NT2/D1 (cell line): ENCODE measurements at regions not wholly inside any gene's neighbourhood (a gene's known extent, or its start where the extent isn't known, plus 50 kb on each side); places are given as distances from the start of the nearest gene placed in this dataset.

Experiments
- DNase-seq: peaks from one replicate; pipeline ENCODE4 v3.0.0-alpha.2; 2011; ENCODE audit warnings: low read depth, low spot score
- H3K27me3 ChIP-seq: 2 replicates; pipeline ENCODE4 v1.6.0; 2011; ENCODE audit warnings: mild to moderate bottlenecking; ENCODE audit not compliant: insufficient read length, insufficient read depth
- H3K36me3 ChIP-seq: 2 replicates; pipeline ENCODE4 v1.6.1; 2011; ENCODE audit warnings: mild to moderate bottlenecking, low read length, mixed read lengths; ENCODE audit not compliant: insufficient read depth, insufficient read length
- H3K4me1 ChIP-seq: 2 replicates; pipeline ENCODE4 v1.5.1; 2011; ENCODE audit not compliant: insufficient read depth, insufficient read length
- H3K4me3 ChIP-seq: 2 replicates; pipeline ENCODE4 v1.5.1; 2011; ENCODE audit warnings: low read depth; ENCODE audit not compliant: insufficient read length
- H3K9ac ChIP-seq: 2 replicates; pipeline ENCODE4 v1.6.0; 2011; ENCODE audit warnings: low read depth; ENCODE audit not compliant: insufficient read length
- H3K9me3 ChIP-seq: 2 replicates; pipeline ENCODE4 v1.5.1; 2011; ENCODE audit warnings: mild to moderate bottlenecking, low read length; ENCODE audit not compliant: insufficient read depth
- SUZ12 ChIP-seq: IDR thresholded peaks from 2 replicates; pipeline ENCODE4 v1.6.1; 2011; ENCODE audit not compliant: insufficient read length, insufficient read depth; ENCODE audit errors: extremely low read depth
- YY1 ChIP-seq: IDR thresholded peaks from 2 replicates; pipeline ENCODE4 v1.6.1; 2011; ENCODE audit not compliant: insufficient read length, insufficient read depth
- ZNF274 ChIP-seq: IDR thresholded peaks from 2 replicates; pipeline ENCODE4 v1.6.1; 2011; ENCODE audit warnings: mild to moderate bottlenecking, low read depth, low read length

DNA sequence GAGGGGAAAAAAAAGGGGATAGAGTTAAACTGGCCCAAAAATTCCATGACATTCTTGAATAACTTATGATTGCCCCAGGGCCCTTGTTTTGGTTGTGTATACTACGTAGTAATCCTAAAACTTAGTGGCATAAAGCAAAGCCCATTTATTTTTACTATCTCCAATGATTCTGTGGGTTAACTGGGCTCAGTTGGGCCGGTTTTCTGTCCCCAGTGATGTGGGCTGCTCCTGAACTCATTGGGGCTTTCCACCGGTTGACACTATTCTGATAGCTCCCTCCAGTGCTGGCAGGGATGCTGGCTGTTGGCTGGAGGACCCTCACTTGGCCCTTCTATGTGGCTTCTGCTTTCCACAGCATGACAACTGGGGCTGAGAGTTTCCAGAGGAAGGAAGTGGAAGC lies 60.0 kb upstream of the TGIF1 start:
- no peak for TF ChIP-seq SUZ12
- no peak for TF ChIP-seq YY1
- TF ChIP-seq ZNF274, result no peak
- Histone ChIP-seq H3K4me1 (no peaks in the 10 kb centered on the region), H3K27me3 (no peaks in the 10 kb centered on the region), H3K9ac (no peak overlapping the region), H3K36me3 (no peaks in the 10 kb centered on the region), H3K4me3 (no peak overlapping the region), H3K9me3 (peaks cover 37% of the 10 kb centered on the region; the same call in 1 of the 2 replicates)
- no peak for DNase-seq

- H3K4me1 ChIP-seq, result no peaks in the 10 kb centered on the region
- H3K9ac ChIP-seq, result no peak overlapping the region
- H3K4me3 ChIP-seq, result no peak overlapping the region
- TF ChIP-seq SUZ12 (no peak), YY1 (no peak), ZNF274 (no peak)
- H3K36me3 ChIP-seq, result no peaks in the 10 kb centered on the region
- H3K9me3 ChIP-seq, result peaks cover 38% of the 10 kb centered on the region; the same call in 1 of the 2 replicates
- H3K27me3 ChIP-seq, result no peaks in the 10 kb centered on the region
- DNase-seq, result no peak
Measured at GRCh38 chr18:3391704-3392466, 58.1 kb upstream of the TGIF1 start.

DNA sequence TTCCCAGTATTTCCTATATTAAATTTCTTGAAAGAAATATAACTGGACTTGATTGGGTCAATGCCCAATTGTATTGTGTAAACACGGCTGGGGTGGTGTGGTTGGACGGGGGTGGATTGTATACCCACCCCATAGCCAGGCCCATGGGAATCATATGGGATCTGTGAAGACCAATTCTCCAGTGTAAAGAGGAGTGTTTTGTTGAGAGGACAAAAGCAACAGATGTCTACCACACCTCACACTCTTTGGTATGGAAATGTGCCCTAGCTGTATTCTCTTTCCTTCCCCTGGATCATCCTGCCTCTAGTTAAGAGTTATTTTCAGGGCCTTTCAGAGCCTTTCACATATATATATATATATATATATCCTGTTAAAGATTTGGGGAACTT lies 57.5 kb upstream of the TGIF1 start:
- H3K36me3 ChIP-seq, result no peaks in the 10 kb centered on the region
- no peak for DNase-seq
- H3K4me3 ChIP-seq, result no peak overlapping the region
- no peaks in the 10 kb centered on the region for H3K27me3 ChIP-seq
- TF ChIP-seq ZNF274 (no peak), YY1 (no peak), SUZ12 (no peak)
- H3K9me3 ChIP-seq, result peaks cover 38% of the 10 kb centered on the region; the same call in 1 of the 2 replicates
- H3K9ac ChIP-seq, result no peak overlapping the region
- H3K4me1 ChIP-seq, result no peaks in the 10 kb centered on the region

DNA sequence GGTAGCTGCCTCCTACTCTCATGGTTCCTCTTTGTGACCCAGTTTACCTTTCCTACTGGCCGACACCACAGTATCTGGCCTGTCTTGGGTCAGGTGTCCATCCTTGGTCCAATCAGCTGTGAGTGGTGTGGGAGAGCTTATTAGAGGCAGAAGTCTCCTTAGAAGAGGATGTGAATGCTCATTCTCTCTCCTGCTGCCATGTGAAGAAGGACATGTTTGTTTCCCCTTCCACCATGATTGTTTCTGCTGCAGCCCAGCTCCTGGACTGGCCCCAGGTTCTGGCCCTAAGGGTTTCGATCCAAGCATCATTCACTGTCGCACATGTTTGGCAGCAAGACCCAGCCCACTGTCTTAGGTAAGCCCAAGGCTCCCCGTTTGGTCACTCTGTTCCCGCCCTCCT lies 55.3 kb upstream of the TGIF1 start:
- Histone ChIP-seq H3K27me3 (no peaks in the 10 kb centered on the region), H3K9ac (no peak overlapping the region), H3K4me3 (no peak overlapping the region), H3K4me1 (no peaks in the 10 kb centered on the region), H3K36me3 (no peaks in the 10 kb centered on the region), H3K9me3 (peaks cover 30% of the 10 kb centered on the region; the same call in 1 of the 2 replicates)
- no peak for DNase-seq
- TF ChIP-seq SUZ12 (no peak), YY1 (no peak), ZNF274 (no peak)

- Histone ChIP-seq H3K4me3 (no peak overlapping the region), H3K36me3 (no peaks in the 10 kb centered on the region), H3K9ac (no peak overlapping the region), H3K9me3 (peaks cover 22% of the 10 kb centered on the region; the same call in 1 of the 2 replicates), H3K4me1 (no peaks in the 10 kb centered on the region), H3K27me3 (no peaks in the 10 kb centered on the region)
- DNase-seq, result no peak
- TF ChIP-seq SUZ12 (no peak), YY1 (no peak), ZNF274 (no peak)
Measured at GRCh38 chr18:3395466-3395865, 54.5 kb upstream of the TGIF1 start.

DNA sequence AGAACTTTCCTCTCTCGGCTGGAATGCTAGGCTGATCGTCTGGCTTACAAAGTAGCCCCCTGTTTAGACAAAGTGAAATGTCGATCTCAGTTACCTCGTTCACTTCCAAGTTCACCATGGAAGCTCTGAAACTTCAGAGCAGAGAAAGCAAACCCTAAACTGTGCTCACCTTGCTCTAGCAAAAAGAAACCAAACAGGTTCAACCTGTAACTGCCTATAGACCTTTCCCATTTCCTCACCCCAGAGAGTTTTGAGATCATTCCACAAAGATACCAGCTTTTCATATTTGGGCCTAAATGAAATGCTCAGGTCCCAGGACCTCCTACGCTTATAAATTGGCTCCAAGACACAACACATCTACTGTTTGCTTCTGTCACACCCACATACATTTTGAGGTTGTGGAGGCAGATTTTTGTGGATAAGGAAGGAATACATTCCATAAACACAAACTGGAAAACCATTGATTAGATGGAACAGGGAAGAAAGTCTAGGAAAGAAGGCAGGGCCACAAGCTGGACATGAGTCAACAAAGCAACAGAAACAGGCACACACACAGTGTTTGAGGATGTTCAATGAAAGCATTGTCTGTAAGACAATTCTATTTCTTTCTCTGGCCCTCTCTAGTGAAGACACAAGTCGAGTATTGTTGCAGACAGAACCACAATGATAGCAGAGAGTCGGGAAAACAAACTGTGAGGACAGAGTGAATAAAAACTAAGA lies 52.8 kb upstream of the TGIF1 start:
- TF ChIP-seq YY1 (no peak), ZNF274 (no peak), SUZ12 (no peak)
- no peak for DNase-seq
- Histone ChIP-seq H3K36me3 (no peaks in the 10 kb centered on the region), H3K27me3 (no peaks in the 10 kb centered on the region), H3K9ac (no peak overlapping the region), H3K4me3 (no peak overlapping the region), H3K4me1 (no peaks in the 10 kb centered on the region), H3K9me3 (peaks cover 8% of the 10 kb centered on the region; the same call in 1 of the 2 replicates)

- no peaks in the 10 kb centered on the region for H3K36me3 ChIP-seq
- no peak overlapping the region for H3K4me3 ChIP-seq
- DNase-seq, result no peak
- no peak overlapping the region for H3K9ac ChIP-seq
- H3K27me3 ChIP-seq, result no peaks in the 10 kb centered on the region
- no peaks in the 10 kb centered on the region for H3K4me1 ChIP-seq
- peaks cover 8% of the 10 kb centered on the region; the same call in 1 of the 2 replicates for H3K9me3 ChIP-seq
- no peak for TF ChIP-seq SUZ12
- TF ChIP-seq YY1, result no peak
- TF ChIP-seq ZNF274, result no peak
Measured at GRCh38 chr18:3397786-3398185, 52.2 kb upstream of the TGIF1 start.
